NCI-H2196 (cell line): ENCODE measurements at regions not wholly inside any gene's neighbourhood (a gene's known extent, or its start where the extent isn't known, plus 50 kb on each side); places are given as distances from the start of the nearest gene placed in this dataset.

ENCODE experiments used
- DNase-seq: peaks from one replicate; lab custom pipeline; 2025; ENCODE audit not compliant: unreplicated experiment; lab: John Stamatoyannopoulos, UW

DNA sequence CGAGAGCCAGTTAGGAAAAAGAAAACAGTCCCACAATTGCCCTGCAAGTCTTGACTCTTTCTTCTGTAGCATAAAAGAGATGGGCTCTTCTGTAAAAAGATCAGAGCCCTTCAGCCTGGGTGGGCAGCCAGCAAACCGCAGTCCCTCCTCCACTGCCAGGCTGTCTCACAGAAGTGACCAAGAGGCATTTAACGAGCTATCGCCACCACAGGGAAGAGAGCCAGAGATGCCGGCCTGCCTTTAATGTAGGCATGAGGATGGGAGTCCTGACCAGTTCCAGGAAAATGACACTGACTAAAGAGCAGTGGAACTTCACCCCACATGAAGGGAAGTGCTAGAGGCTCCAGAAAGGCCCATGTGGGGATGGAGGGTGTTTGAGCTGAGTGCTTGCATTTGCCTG, 264.6 kb downstream of the NDUFS4 start:
- DNase-seq = no peak

DNA sequence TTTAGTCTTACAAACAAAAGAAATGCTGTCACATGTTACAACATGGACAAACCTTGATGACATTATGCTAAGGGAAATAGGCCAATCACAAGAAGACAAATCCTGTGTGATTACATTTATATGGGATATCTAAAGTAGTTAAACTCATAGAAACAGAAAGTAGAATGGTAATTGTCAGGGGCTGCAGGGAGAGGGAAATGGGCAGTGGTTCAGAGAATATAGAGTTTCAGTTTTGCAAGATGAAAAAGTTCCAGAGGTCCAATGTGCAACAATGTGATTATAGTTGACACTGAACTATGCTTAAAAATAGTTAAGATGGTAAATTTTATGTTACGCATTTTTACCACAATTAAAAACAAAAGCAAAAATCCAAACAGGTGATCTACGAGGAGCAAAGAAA, 265.5 kb downstream of the NDUFS4 start:
- DNase-seq = no peak

DNA sequence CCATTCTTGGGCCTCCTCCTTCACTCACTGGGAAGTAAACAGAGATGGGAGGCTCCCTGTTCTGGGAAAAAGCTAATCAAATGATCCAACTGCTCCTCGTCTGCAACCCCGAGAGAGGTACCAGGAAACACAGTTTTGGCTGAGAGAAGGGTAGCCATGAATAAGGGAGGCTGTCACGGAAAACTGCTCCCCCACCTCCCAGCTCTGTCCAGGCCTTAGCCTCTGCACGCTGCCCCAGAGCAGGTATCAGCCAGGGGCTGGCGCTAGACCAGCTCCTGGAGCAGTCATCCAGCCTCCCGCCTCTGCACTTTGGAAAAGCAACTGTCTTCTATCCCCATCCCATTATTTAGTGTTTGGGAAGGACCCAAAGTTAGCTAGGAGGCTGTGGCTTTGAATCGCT, 266.1 kb downstream of the NDUFS4 start:
- DNase-seq = no peak

DNA sequence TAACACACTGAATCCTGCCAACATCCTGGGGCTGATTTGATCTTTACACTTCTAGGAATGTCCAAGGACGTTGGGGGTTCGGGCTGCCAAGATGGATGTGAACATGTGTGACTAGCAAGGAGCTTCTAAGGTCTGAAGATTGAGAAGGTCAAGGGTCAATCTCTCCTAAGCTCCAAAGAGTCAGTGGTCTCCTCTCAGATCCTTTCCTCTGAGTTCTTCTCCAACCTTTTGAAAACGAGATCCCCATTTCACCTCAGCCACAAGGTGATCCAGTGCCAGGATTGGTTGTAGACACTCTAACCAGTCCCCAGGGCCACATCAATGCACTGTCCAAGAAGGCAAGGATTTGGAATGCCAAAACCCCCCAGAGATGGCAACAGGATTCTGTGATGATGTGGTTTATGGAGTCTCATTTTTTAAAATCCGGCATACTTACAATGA, 266.8 kb downstream of the NDUFS4 start:
- DNase-seq = no peak

DNA sequence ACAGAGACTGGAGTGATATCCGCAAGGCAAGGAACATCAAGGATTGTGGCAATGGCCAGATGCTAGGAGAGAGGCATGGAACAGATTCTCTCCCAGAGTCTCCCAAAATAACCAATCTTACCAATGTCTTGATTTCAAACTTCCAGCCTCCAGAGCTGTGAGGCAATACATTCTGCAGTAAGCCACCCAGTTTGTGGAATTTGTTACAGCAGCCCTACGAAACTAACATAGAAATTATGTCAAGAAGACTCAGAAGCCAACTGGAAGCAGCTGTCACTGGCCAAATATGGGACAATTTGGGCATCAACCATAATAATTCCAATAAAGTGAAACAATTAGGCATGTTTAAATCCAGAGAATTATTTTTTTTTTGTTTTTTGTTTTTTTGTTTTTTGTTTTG, 271.1 kb downstream of the NDUFS4 start:
- no peak for DNase-seq
